Kidney (tissue), 13 donors: ENCODE measurements at regions not wholly inside any gene's neighbourhood (a gene's known extent, or its start where the extent isn't known, plus 50 kb on each side); places are given as distances from the start of the nearest gene placed in this dataset.
A peak's percentile ranks its signal among the peaks of the same experiment; 100 is the strongest.

Source experiments
- DNase-seq, 5 donors: peaks; one replicate each; pipeline ENCODE4 v3.0.0-alpha.2; 2013 to 2020
- FAIRE-seq: peaks from 2 replicates; lab custom pipeline; 2012; peaks lifted over from hg19 to GRCh38; lab: Jason Lieb, UNC
- H3K27ac ChIP-seq, 2 donors: one replicate each; pipeline ENCODE4 v1.7.0; 2013; ENCODE audit warnings: low read depth in 2 of 2, low read length in 2 of 2, inconsistent platforms in 1 of 2
- H3K27me3 ChIP-seq: one replicate; pipeline ENCODE4 v1.7.1; 2013; ENCODE audit warnings: low read length, inconsistent platforms; ENCODE audit not compliant: control insufficient read depth, insufficient read depth
- H3K36me3 ChIP-seq, 3 donors: one replicate each; pipeline versions ENCODE4 v1.7.0 to v1.7.1; 2013; ENCODE audit warnings: low read length in 3 of 3, control low read depth in 1 of 3, inconsistent platforms in 1 of 3; ENCODE audit not compliant: insufficient read depth in 3 of 3, control insufficient read depth in 2 of 3
- H3K4me1 ChIP-seq, 3 donors: one replicate each; pipeline versions ENCODE4 v1.7.0 to v1.7.1; 2013; ENCODE audit warnings: low read length in 3 of 3, inconsistent platforms in 1 of 3, low read depth in 1 of 3; ENCODE audit not compliant: control insufficient read depth in 2 of 3, insufficient read depth in 2 of 3
- H3K4me3 ChIP-seq, 3 donors: one replicate each; pipeline versions ENCODE4 v1.7.0 to v1.8.1; 2013; ENCODE audit warnings: low read length in 3 of 3, control low read depth in 1 of 3, inconsistent platforms in 1 of 3
- H3K9ac ChIP-seq, 3 donors: one replicate each; pipeline versions ENCODE4 v1.7.0 to v1.7.1; 2013; ENCODE audit warnings: low read length in 3 of 3, control low read depth in 1 of 3, inconsistent platforms in 1 of 3
- H3K9me3 ChIP-seq, 3 donors: one replicate each; pipeline versions ENCODE4 v1.7.0 to v1.7.1; 2013; ENCODE audit warnings: low read length in 3 of 3, control low read depth in 1 of 3, inconsistent platforms in 1 of 3; ENCODE audit not compliant: control insufficient read depth in 2 of 3, insufficient read depth in 1 of 3
- CTCF ChIP-seq: IDR thresholded peaks from 3 replicates; pipeline ENCODE4 v1.5.1; 2012; ENCODE audit warnings: mild to moderate bottlenecking, moderate library complexity, borderline replicate concordance; ENCODE audit not compliant: insufficient read depth; ENCODE audit errors: extremely low read depth
- intact Hi-C: fragments of 100-400 bp; cut with DNase I; formaldehyde crosslinking; loops from one replicate; pipeline ENCODE4 v1.11.1; 2022
- donor health status: control.
- donor health status: control.
- donor health status: control.
- donor health status: control.
- donor health status: control.
- donor health status: DM: yes; HTN: yes; CAD: no.
- donor health status: Normal renal cell carcinoma (clear cell type).

DNA sequence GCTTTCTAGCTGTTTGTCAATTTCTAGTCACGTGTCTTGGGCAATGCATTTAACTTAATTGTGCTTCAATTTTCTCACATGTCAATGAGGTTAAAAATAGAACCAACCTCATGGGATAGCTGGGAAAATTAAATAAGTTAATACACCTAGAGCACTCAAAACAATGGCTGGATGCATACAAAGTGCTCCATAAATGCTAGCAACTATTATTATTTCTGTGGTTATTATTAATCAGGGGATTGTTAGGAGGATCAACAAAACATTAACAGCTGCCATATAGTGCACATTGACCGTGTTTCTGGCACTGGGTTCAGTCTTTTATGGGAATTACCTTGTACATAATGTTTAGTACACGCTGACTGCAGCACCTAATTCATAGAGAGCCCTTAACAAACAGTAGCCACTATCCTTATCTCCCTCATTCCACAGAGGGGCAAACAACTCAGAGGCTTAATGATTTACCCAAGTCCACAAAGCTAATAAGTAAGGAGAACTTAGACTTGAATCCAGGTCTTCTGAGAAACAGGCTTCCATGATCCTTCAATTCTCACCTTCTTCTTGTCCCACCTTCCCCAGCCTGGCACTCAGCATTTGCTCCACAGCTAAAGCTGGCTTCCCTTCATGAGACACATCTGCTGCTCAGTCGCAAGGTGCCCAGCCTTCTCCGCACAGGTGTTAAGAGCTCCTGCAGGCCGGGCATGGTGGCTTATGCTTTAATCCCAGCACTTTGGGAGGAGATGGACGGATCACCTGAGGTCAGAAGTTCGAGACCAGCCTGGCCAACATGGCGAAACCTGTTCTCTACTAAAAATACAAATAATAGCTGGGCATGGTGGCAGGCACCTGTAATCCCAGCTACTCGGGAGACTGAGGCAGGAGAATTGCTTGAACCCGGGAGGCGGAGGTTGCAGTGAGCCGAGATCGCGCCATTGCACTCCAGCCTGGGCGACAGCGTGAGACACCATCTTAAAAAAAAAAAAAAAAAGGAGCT is 137.4 kb upstream of the ABCA1 start:
- Histone ChIP-seq H3K9me3 (peaks cover 0 to 3% (median 0%) of the 10 kb centered on the region in 3 donors), H3K9ac (no peak overlapping the region), H3K27ac (no peak overlapping the region), H3K36me3 (no peaks in the 10 kb centered on the region), H3K4me3 (peak overlapping the region in 1 of 3 donors; percentile 6), H3K27me3 (no peaks in the 10 kb centered on the region), H3K4me1 (peaks cover 3 to 19% (median 15%) of the 10 kb centered on the region in 3 donors)
- TF ChIP-seq CTCF, result no peak
- DNase-seq, result no peak
- no peak for FAIRE-seq
- intact Hi-C loops, result no loop called here

- Histone ChIP-seq H3K9me3 (peaks cover 0 to 3% (median 0%) of the 10 kb centered on the region in 3 donors), H3K9ac (no peak overlapping the region), H3K36me3 (no peaks in the 10 kb centered on the region), H3K4me1 (peaks cover 3 to 19% (median 15%) of the 10 kb centered on the region in 3 donors), H3K4me3 (no peak overlapping the region), H3K27ac (no peak overlapping the region), H3K27me3 (no peaks in the 10 kb centered on the region)
- intact Hi-C loops, result no loop called here
- DNase-seq (no peak), FAIRE-seq (no peak)
- TF ChIP-seq CTCF, result no peak
Observed at GRCh38 chr9:105066275-105066865, 138.4 kb upstream of the ABCA1 start.

GRCh38 chr9:105067895-105068580 is 140.1 kb upstream of the ABCA1 start:
- H3K27ac ChIP-seq, result no peak overlapping the region
- intact Hi-C loops, result no loop called here
- DNase-seq (no peak), FAIRE-seq (no peak)
- H3K9me3 ChIP-seq, result peaks cover 0 to 3% (median 0%) of the 10 kb centered on the region in 3 donors
- no peak overlapping the region for H3K4me3 ChIP-seq
- H3K9ac ChIP-seq, result no peak overlapping the region
- H3K27me3 ChIP-seq, result no peaks in the 10 kb centered on the region
- TF ChIP-seq CTCF, result no peak
- H3K4me1 ChIP-seq, result peaks cover 3 to 19% (median 15%) of the 10 kb centered on the region in 3 donors
- no peaks in the 10 kb centered on the region for H3K36me3 ChIP-seq
